GM12878 (cell line): ENCODE measurements at regions not wholly inside any gene's neighbourhood (a gene's known extent, or its start where the extent isn't known, plus 50 kb on each side); places are given as distances from the start of the nearest gene placed in this dataset.

ENCODE experiments used
- ATAC-seq: fragments of 200-7000 bp; cut with Tn5 transposase; 3 replicates; pipeline ENCODE4 v1.9.1; 2020; ENCODE audit warnings: mild to moderate bottlenecking, moderate library complexity
- BruUV-seq: library from RNA; stranded (reverse); fragments of 400-500 nt; replicated peaks from 2 replicates; lab custom pipeline; 2021; lab: Mats Ljungman, UMichigan
- CTCF ChIA-PET: fragments of 300-600 bp; sonication (Branson Sonifier 250); formaldehyde crosslinking; extraction: SDS; loops from one replicate; lab custom pipeline; 2021; ENCODE audit warnings: inconsistent platforms; lab: Yijun Ruan, JAX
- POLR2A ChIA-PET: fragments of 350-600 bp; formaldehyde crosslinking; extraction: SDS; loops from one replicate; lab custom pipeline; 2021; ENCODE audit warnings: inconsistent platforms; lab: Charles Lee
- RAD21 ChIA-PET: fragments of 300-600 bp; sonication (Branson Sonifier 250); formaldehyde crosslinking; loops from one replicate; lab custom pipeline; 2023; ENCODE audit warnings: antibody characterized with exemption; ENCODE audit not compliant: unreplicated experiment; lab: Charles Lee
- SMC1A ChIA-PET: fragments of 300-600 bp; sonication (Branson Sonifier 250); formaldehyde crosslinking; loops from one replicate; lab custom pipeline; 2023; ENCODE audit not compliant: unreplicated experiment, uncharacterized antibody; lab: Charles Lee
- DNase-seq: peaks from one replicate; pipeline ENCODE4 v3.0.0-alpha.2; 2011; ENCODE audit warnings: low read depth, low spot score
- FAIRE-seq: peaks from 3 replicates; lab custom pipeline; 2011; peaks lifted over from hg19 to GRCh38; lab: Jason Lieb, UNC
- H2AFZ ChIP-seq: 2 replicates; pipeline ENCODE4 v1.6.0; 2011; ENCODE audit warnings: low read depth, low read length, control low read depth; ENCODE audit not compliant: control insufficient read depth
- H3K27ac ChIP-seq: 2 replicates; pipeline ENCODE4 v1.5.1; 2011; ENCODE audit warnings: control low read depth; ENCODE audit not compliant: control insufficient read depth, insufficient read depth
- H3K27me3 ChIP-seq, 2 experiments: replicated peaks in 1 of 2; 2 replicates each; pipeline versions ENCODE4 v1.6.0 to v1.6.1; 2011; ENCODE audit warnings: low read length in 1 of 2; ENCODE audit not compliant: control insufficient read depth in 2 of 2, insufficient read depth in 2 of 2
- H3K36me3 ChIP-seq, 2 experiments: 2 replicates each; pipeline ENCODE4 v1.5.1; 2011; ENCODE audit warnings: low read length in 1 of 2; ENCODE audit not compliant: control insufficient read depth in 2 of 2, insufficient read depth in 2 of 2
- H3K4me1 ChIP-seq: 2 replicates; pipeline ENCODE4 v1.6.1; 2011; ENCODE audit warnings: mild to moderate bottlenecking, low read length, moderate library complexity, mixed read lengths; ENCODE audit not compliant: control insufficient read depth, insufficient read depth
- H3K4me2 ChIP-seq: 2 replicates; pipeline ENCODE4 v1.6.0; 2011; ENCODE audit warnings: control low read depth; ENCODE audit not compliant: control insufficient read depth, insufficient read depth
- H3K4me3 ChIP-seq: fragments of 200-600 bp; sonication (generic); 2 replicates; pipeline ENCODE4 v1.5.1; 2016
- H3K79me2 ChIP-seq: 2 replicates; pipeline ENCODE4 v1.6.0; 2011; ENCODE audit warnings: low read length; ENCODE audit not compliant: control insufficient read depth, insufficient read depth
- H3K9ac ChIP-seq: 2 replicates; pipeline ENCODE4 v1.8.0; 2011; ENCODE audit warnings: low read length, control low read depth, mixed read lengths; ENCODE audit not compliant: control insufficient read depth, insufficient read depth
- H3K9me3 ChIP-seq: replicated peaks from 3 replicates; pipeline ENCODE4 v1.5.1; 2011; ENCODE audit warnings: mild to moderate bottlenecking, low read length; ENCODE audit not compliant: control insufficient read depth, insufficient read depth
- H4K20me1 ChIP-seq: 2 replicates; pipeline ENCODE4 v1.6.0; 2011; ENCODE audit not compliant: control insufficient read depth, insufficient read depth
- BMI1 ChIP-seq: fragments of 450-650 bp; IDR thresholded peaks from 2 replicates; pipeline ENCODE4 v1.6.1; 2016; ENCODE audit warnings: mild to moderate bottlenecking, moderate library complexity, borderline replicate concordance
- CHD2 ChIP-seq: IDR thresholded peaks from 2 replicates; pipeline ENCODE4 v1.6.1; 2011; ENCODE audit warnings: low read depth, low read length, improper control_type of control experiment, borderline replicate concordance
- CHD4 ChIP-seq: fragments of 200-600 bp; sonication (generic); IDR thresholded peaks from 2 replicates; pipeline ENCODE4 v1.6.1; 2016; ENCODE audit warnings: mild to moderate bottlenecking
- EGR1 ChIP-seq, 2 experiments: IDR thresholded peaks; 1 replicate in 1 of 2; 2 replicates in 1 of 2; pipeline ENCODE4 v1.6.1; 2011 to 2012; ENCODE audit warnings: low read depth in 2 of 2, low read length in 2 of 2, borderline replicate concordance in 1 of 2, mild to moderate bottlenecking in 1 of 2, moderate library complexity in 1 of 2
- EP300 ChIP-seq, 2 experiments: fragments of 150-350 bp in 1 of 2; IDR thresholded peaks; 2 replicates each; pipeline ENCODE4 v1.6.1; 2011 to 2012; ENCODE audit warnings: low read depth in 2 of 2, low read length in 2 of 2, borderline replicate concordance in 1 of 2, improper control_type of control experiment in 1 of 2, inconsistent platforms in 1 of 2; ENCODE audit not compliant: control insufficient read depth in 1 of 2
- GABPA ChIP-seq: IDR thresholded peaks from 2 replicates; pipeline ENCODE4 v1.6.1; 2014; ENCODE audit warnings: antibody characterized with exemption, low read depth, mild to moderate bottlenecking, inconsistent platforms
- MYB ChIP-seq: fragments of 150-350 bp; IDR thresholded peaks from 2 replicates; pipeline ENCODE4 v1.6.1; 2014; ENCODE audit warnings: mild to moderate bottlenecking, low read depth, low read length, borderline replicate concordance
- NBN ChIP-seq: fragments of 450-650 bp; IDR thresholded peaks from 2 replicates; pipeline ENCODE4 v1.6.1; 2016
- PAX5 ChIP-seq: IDR thresholded peaks from 2 replicates; pipeline ENCODE4 v1.6.1; 2011; ENCODE audit warnings: low read depth, low read length, borderline replicate concordance
- RB1 ChIP-seq: fragments of 450-650 bp; formaldehyde crosslinking; IDR thresholded peaks from 2 replicates; pipeline ENCODE4 v1.6.1; 2017; ENCODE audit warnings: mild to moderate bottlenecking, borderline replicate concordance
- RELA ChIP-seq: fragments of 450-650 bp; IDR thresholded peaks from 2 replicates; pipeline ENCODE4 v1.8.0; 2014; ENCODE audit warnings: borderline replicate concordance; ENCODE audit not compliant: partially characterized antibody
- RUNX3 ChIP-seq: IDR thresholded peaks from 2 replicates; pipeline ENCODE4 v1.6.1; 2012; ENCODE audit warnings: low read length, inconsistent platforms
- SPI1 ChIP-seq: IDR thresholded peaks from 2 replicates; pipeline ENCODE4 v1.6.1; 2011; ENCODE audit warnings: low read depth, mild to moderate bottlenecking, low read length, moderate library complexity, borderline replicate concordance; ENCODE audit not compliant: insufficient read depth
- TAF1 ChIP-seq: IDR thresholded peaks from 2 replicates; pipeline ENCODE4 v1.6.1; 2011; ENCODE audit warnings: mild to moderate bottlenecking, low read depth, low read length, borderline replicate concordance
- TARDBP ChIP-seq: IDR thresholded peaks from 2 replicates; pipeline ENCODE4 v1.6.1; 2016; ENCODE audit warnings: borderline replicate concordance
- ZZZ3 ChIP-seq: IDR thresholded peaks from 2 replicates; pipeline ENCODE4 v1.6.1; 2011; ENCODE audit warnings: low read depth; ENCODE audit not compliant: control insufficient read depth, insufficient read length
- WGBS: methylation state at CpG from one replicate; pipeline ENCODE4 v1.1.6; 2016; ENCODE audit warnings: low lambda C conversion rate; ENCODE audit not compliant: insufficient replicate concordance, insufficient coverage; ENCODE audit errors: missing lambda C conversion rate; 5-methylcytosine and 5-hydroxymethylcytosine counted together
- in situ Hi-C: fragments of 300-500 bp; cut with MboI; formaldehyde crosslinking; loops from 9 replicates; pipeline ENCODE4 v1.14.3; 2018; ENCODE audit warnings: mixed read lengths
- intact Hi-C: fragments of 100-400 bp; cut with micrococcal nuclease; formaldehyde crosslinking; loops from one replicate; pipeline ENCODE4 v1.14.2; 2022; ENCODE audit not compliant: unreplicated experiment
- TF ChIP-seq, protein P1 (sequence below): fragments of 450-650 bp; IDR thresholded peaks from 2 replicates; pipeline ENCODE4 v1.6.1; 2017; ENCODE audit warnings: low read depth, mild to moderate bottlenecking, moderate library complexity
- TF ChIP-seq, protein P2 (sequence below): IDR thresholded peaks from 2 replicates; pipeline ENCODE4 v1.6.1; 2012; ENCODE audit warnings: low read length, inconsistent platforms

DNA sequence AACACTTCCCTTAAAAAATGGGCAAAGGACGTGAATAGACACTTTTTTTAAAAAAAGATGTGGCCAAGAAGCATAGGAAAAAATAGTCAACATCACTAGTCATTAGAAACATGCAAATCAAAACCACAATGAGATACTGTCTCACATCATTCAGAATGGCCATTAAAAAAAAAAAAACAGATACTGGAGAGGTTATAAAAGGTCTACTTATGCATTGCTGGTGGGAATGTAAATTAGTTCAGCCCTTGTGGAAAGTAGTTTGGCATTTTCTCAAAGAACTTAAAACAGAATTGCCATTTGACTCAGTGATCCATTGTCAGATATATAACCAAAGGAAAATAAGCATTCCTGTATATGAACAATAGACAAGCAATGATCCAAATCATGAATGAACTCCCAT is 352.8 kb upstream of the EPHA5 start:
- DNase-seq (no peak), FAIRE-seq (no peak), ATAC-seq (no peak)
- Histone ChIP-seq H3K4me1 (no peaks in the 10 kb centered on the region), H3K79me2 (no peaks in the 10 kb centered on the region), H4K20me1 (no peaks in the 10 kb centered on the region), H3K27ac (no peak overlapping the region), H3K9me3 (no peaks in the 10 kb centered on the region), H3K4me3 (no peak overlapping the region), H3K36me3 (no peaks in the 10 kb centered on the region), H3K4me2 (no peak overlapping the region), H2AFZ (no peak overlapping the region), H3K9ac (no peak overlapping the region), H3K27me3 (no peaks in the 10 kb centered on the region)
- ChIA-PET CTCF (no interaction called here), SMC1A (interaction anchor here (0.6 kb wide), 1 partner anchor 797 kb away, joined by 3 read pairs; no protein-coding TSS in a partner anchor), RAD21 (no interaction called here), POLR2A (no interaction called here)
- no peak for TF ChIP-seq SPI1
- TF ChIP-seq, protein P1, sequence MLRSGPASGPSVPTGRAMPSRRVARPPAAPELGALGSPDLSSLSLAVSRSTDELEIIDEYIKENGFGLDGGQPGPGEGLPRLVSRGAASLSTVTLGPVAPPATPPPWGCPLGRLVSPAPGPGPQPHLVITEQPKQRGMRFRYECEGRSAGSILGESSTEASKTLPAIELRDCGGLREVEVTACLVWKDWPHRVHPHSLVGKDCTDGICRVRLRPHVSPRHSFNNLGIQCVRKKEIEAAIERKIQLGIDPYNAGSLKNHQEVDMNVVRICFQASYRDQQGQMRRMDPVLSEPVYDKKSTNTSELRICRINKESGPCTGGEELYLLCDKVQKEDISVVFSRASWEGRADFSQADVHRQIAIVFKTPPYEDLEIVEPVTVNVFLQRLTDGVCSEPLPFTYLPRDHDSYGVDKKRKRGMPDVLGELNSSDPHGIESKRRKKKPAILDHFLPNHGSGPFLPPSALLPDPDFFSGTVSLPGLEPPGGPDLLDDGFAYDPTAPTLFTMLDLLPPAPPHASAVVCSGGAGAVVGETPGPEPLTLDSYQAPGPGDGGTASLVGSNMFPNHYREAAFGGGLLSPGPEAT, result no peak
- TF ChIP-seq TAF1, result no peak
- TF ChIP-seq, protein P2, sequence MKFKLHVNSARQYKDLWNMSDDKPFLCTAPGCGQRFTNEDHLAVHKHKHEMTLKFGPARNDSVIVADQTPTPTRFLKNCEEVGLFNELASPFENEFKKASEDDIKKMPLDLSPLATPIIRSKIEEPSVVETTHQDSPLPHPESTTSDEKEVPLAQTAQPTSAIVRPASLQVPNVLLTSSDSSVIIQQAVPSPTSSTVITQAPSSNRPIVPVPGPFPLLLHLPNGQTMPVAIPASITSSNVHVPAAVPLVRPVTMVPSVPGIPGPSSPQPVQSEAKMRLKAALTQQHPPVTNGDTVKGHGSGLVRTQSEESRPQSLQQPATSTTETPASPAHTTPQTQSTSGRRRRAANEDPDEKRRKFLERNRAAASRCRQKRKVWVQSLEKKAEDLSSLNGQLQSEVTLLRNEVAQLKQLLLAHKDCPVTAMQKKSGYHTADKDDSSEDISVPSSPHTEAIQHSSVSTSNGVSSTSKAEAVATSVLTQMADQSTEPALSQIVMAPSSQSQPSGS, result no peak
- TF ChIP-seq BMI1, result no peak
- TF ChIP-seq TARDBP, result no peak
- no peak for TF ChIP-seq MYB
- TF ChIP-seq NBN, result no peak
- no peak for TF ChIP-seq RUNX3
- no peak for TF ChIP-seq CHD2
- no peak for TF ChIP-seq RB1
- TF ChIP-seq PAX5, result no peak
- TF ChIP-seq CHD4, result no peak
- no peak for TF ChIP-seq EGR1 (IDR thresholded peaks at IDR 0.05; ENCODE audit: borderline replicate concordance in 1 of 2, low read depth in 2 of 2, low read length in 2 of 2)
- no peak for TF ChIP-seq EP300 (IDR thresholded peaks at IDR 0.05; ENCODE audit: borderline replicate concordance in 1 of 2, control insufficient read depth in 1 of 2, low read depth in 2 of 2, low read length in 2 of 2)
- no peak for TF ChIP-seq GABPA
- no peak for TF ChIP-seq RELA
- TF ChIP-seq ZZZ3, result no peak
- intact Hi-C loops (no loop called here), in situ Hi-C loops (no loop called here)
- WGBS, result 0% methylated on average over 1 of the region's 1 CpG
- BruUV-seq, result no TSS peak
